ENCODE measurements at regions not wholly inside any gene's neighbourhood (a gene's known extent, or its start where the extent isn't known, plus 50 kb on each side); places are given as distances from the start of the nearest gene placed in this dataset.

DNA sequence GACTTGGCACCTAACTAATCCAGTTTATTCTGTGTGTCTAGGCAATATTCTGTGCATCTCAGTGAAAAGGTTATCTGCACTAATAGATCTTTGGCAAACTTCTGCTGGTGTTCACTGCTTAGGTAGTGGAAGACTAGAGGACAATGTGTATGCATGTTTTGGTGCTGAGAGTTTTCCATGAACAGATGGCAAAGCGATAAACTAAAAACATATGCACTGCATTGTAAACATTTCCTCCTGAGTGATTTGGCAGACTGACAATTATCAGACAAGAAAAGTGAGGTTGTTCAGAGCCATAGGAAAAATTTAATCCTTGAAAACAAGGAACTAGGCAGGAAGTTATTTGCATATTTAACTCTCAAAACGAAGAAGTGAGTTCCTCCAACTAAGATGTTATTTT, 400.4 kb downstream of the ATP23 start:
- Histone ChIP-seq H3K4me3 (ENCODE audit: insufficient read length, low read depth) (no peak overlapping the region), H3K9me3 (ENCODE audit: insufficient read depth, low read length) (no peaks in the 10 kb centered on the region; the same call in 1 of the 2 replicates), H3K4me1 (ENCODE audit: insufficient read depth, insufficient read length) (no peaks in the 10 kb centered on the region), H3K9ac (ENCODE audit: insufficient read length, low read depth) (no peak overlapping the region), H3K36me3 (ENCODE audit: insufficient read depth, insufficient read length, low read length) (no peaks in the 10 kb centered on the region), H3K27me3 (ENCODE audit: insufficient read depth, insufficient read length) (no peaks in the 10 kb centered on the region)
- TF ChIP-seq SUZ12 (IDR thresholded peaks at IDR 0.05; ENCODE audit: extremely low read depth, insufficient read depth, insufficient read length) (no peak), YY1 (IDR thresholded peaks at IDR 0.05; ENCODE audit: insufficient read depth, insufficient read length) (no peak), ZNF274 (IDR thresholded peaks at IDR 0.05; ENCODE audit: low read depth, low read length) (no peak)
- DNase-seq (ENCODE audit: low read depth, low spot score), result no peak

DNA sequence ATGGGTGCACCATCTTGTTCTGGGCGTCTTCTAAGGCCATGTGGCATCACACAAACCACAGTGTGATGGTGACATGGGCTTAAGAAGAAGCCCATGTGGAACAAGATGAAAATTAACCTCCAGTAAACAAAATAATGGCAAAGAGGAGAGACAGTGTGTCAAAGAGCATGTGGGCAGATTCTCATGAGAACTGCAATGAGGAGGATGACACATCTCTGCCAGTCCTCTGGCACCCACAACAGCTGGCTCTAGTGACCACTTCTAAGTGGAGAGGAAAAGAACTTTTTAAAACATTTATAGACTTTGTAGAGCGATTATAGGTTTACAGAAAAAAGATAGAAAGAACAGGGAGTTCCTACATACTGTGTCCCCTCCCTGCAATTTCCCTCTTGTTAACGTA, 401.4 kb downstream of the ATP23 start:
- DNase-seq (ENCODE audit: low read depth, low spot score), result no peak
- Histone ChIP-seq H3K4me3 (ENCODE audit: insufficient read length, low read depth) (no peak overlapping the region), H3K36me3 (ENCODE audit: insufficient read depth, insufficient read length, low read length) (no peaks in the 10 kb centered on the region), H3K4me1 (ENCODE audit: insufficient read depth, insufficient read length) (no peaks in the 10 kb centered on the region), H3K9ac (ENCODE audit: insufficient read length, low read depth) (no peak overlapping the region), H3K9me3 (ENCODE audit: insufficient read depth, low read length) (no peaks in the 10 kb centered on the region; the same call in 1 of the 2 replicates), H3K27me3 (ENCODE audit: insufficient read depth, insufficient read length) (no peaks in the 10 kb centered on the region)
- no peak for TF ChIP-seq SUZ12 (IDR thresholded peaks at IDR 0.05; ENCODE audit: extremely low read depth, insufficient read depth, insufficient read length)
- TF ChIP-seq YY1 (IDR thresholded peaks at IDR 0.05; ENCODE audit: insufficient read depth, insufficient read length), result no peak
- TF ChIP-seq ZNF274 (IDR thresholded peaks at IDR 0.05; ENCODE audit: low read depth, low read length), result no peak

DNA sequence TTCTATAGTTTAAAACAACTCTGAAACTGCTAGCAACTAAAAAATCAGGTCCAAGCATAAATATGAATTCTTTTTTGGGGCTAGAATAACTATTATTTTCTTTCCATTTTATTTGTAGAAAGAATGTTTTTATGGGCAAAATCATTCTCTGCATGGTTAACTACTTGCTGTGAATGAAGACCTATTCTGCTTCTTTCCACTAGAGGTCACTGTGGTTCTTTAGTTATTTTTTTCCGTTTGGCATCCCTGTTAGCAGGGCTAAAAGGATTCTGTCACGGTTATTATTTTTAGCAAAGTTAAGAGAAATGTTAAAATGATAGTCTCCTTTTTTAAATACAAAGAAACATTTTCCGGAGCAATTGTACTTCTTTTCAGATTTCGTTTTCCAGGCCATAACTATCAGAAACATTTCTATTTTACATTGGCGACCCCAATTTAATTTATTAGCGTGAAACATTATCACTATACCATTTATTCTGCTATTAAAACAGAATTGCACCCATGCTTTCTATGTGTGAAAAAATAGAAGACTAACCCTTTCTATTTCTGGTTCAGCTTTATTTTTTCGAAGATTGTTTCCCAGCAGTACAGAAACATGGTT, 404.8 kb downstream of the ATP23 start:
- TF ChIP-seq SUZ12 (IDR thresholded peaks at IDR 0.05; ENCODE audit: extremely low read depth, insufficient read depth, insufficient read length) (no peak), ZNF274 (IDR thresholded peaks at IDR 0.05; ENCODE audit: low read depth, low read length) (no peak), YY1 (IDR thresholded peaks at IDR 0.05; ENCODE audit: insufficient read depth, insufficient read length) (no peak)
- H3K9me3 ChIP-seq (ENCODE audit: insufficient read depth, low read length), result no peaks in the 10 kb centered on the region; the same call in 1 of the 2 replicates
- no peaks in the 10 kb centered on the region for H3K27me3 ChIP-seq (ENCODE audit: insufficient read depth, insufficient read length)
- no peaks in the 10 kb centered on the region for H3K36me3 ChIP-seq (ENCODE audit: insufficient read depth, insufficient read length, low read length)
- H3K4me3 ChIP-seq (ENCODE audit: insufficient read length, low read depth), result no peak overlapping the region
- H3K4me1 ChIP-seq (ENCODE audit: insufficient read depth, insufficient read length), result no peaks in the 10 kb centered on the region
- DNase-seq (ENCODE audit: low read depth, low spot score), result no peak
- H3K9ac ChIP-seq (ENCODE audit: insufficient read length, low read depth), result no peak overlapping the region

DNA sequence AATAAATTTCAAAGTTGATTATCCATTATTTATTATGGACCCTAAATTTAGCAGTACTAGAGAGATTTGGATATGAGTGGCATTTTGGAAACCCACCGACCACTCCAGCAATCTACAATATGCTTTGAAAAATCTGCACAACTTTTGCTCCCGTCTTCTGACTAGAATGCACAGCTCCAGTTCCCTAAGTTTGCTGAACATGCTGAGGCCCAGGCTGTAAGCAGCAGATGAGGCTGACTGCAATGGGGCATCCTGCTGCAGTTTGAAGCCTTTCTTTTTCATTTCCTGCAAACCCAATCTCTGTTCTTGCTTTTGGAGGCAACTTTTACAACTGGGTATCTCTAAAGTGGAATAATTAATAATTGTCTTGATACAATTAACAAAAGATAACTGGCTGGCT, 405.8 kb downstream of the ATP23 start:
- no peaks in the 10 kb centered on the region for H3K36me3 ChIP-seq (ENCODE audit: insufficient read depth, insufficient read length, low read length)
- no peak for DNase-seq (ENCODE audit: low read depth, low spot score)
- TF ChIP-seq YY1 (IDR thresholded peaks at IDR 0.05; ENCODE audit: insufficient read depth, insufficient read length), result no peak
- H3K4me1 ChIP-seq (ENCODE audit: insufficient read depth, insufficient read length), result no peaks in the 10 kb centered on the region
- H3K9me3 ChIP-seq (ENCODE audit: insufficient read depth, low read length), result no peaks in the 10 kb centered on the region; the same call in 1 of the 2 replicates
- no peak overlapping the region for H3K4me3 ChIP-seq (ENCODE audit: insufficient read length, low read depth)
- H3K9ac ChIP-seq (ENCODE audit: insufficient read length, low read depth), result no peak overlapping the region
- no peaks in the 10 kb centered on the region for H3K27me3 ChIP-seq (ENCODE audit: insufficient read depth, insufficient read length)

DNA sequence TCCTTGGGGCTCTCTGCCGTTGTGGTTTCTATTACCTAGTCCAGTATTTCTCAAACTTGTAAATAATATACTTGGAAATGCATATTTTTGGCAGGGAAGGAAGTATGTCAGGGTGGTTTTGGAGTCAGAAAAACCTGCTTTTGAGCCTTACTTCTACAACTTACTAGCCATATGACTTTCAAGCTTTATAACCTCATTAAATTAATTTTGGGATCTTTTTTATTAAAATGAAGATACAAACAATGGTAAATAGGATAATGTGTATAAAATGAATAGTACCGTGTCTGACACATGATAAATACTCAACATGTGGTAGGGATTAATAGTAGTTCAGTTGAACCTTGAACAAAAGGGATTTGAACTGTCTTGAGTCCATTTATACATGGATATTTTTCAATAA, 406.3 kb downstream of the ATP23 start:
- no peak overlapping the region for H3K4me3 ChIP-seq (ENCODE audit: insufficient read length, low read depth)
- no peaks in the 10 kb centered on the region for H3K36me3 ChIP-seq (ENCODE audit: insufficient read depth, insufficient read length, low read length)
- H3K4me1 ChIP-seq (ENCODE audit: insufficient read depth, insufficient read length), result no peaks in the 10 kb centered on the region
- no peaks in the 10 kb centered on the region for H3K27me3 ChIP-seq (ENCODE audit: insufficient read depth, insufficient read length)
- no peak overlapping the region for H3K9ac ChIP-seq (ENCODE audit: insufficient read length, low read depth)
- TF ChIP-seq YY1 (IDR thresholded peaks at IDR 0.05; ENCODE audit: insufficient read depth, insufficient read length) (no peak), ZNF274 (IDR thresholded peaks at IDR 0.05; ENCODE audit: low read depth, low read length) (no peak), SUZ12 (IDR thresholded peaks at IDR 0.05; ENCODE audit: extremely low read depth, insufficient read depth, insufficient read length) (no peak)
- H3K9me3 ChIP-seq (ENCODE audit: insufficient read depth, low read length), result no peaks in the 10 kb centered on the region
- no peak for DNase-seq (ENCODE audit: low read depth, low spot score)

DNA sequence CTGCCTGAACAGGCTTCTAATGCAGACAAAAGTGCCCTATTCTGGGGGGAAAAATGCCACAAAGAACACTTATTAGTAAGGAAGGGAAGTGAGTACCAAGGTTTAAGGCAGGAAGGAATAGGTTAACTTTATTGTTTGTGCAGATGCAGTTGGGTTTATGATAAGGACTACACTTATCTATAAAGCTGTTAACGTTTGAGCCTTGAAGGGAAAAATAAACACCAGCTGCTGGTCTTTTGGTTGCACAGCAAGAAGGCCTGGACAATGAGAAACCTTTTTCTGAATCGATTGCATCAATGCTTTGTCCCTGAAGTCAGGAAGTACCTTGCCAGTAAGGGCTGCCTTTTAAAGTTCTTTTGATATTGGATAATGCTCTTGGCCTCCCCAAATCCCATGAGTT, 407.8 kb downstream of the ATP23 start:
- no peak for DNase-seq (ENCODE audit: low read depth, low spot score)
- Histone ChIP-seq H3K9ac (ENCODE audit: insufficient read length, low read depth) (no peak overlapping the region), H3K36me3 (ENCODE audit: insufficient read depth, insufficient read length, low read length) (no peaks in the 10 kb centered on the region), H3K27me3 (ENCODE audit: insufficient read depth, insufficient read length) (no peaks in the 10 kb centered on the region), H3K9me3 (ENCODE audit: insufficient read depth, low read length) (no peaks in the 10 kb centered on the region), H3K4me3 (ENCODE audit: insufficient read length, low read depth) (no peak overlapping the region), H3K4me1 (ENCODE audit: insufficient read depth, insufficient read length) (no peaks in the 10 kb centered on the region)
- TF ChIP-seq SUZ12 (IDR thresholded peaks at IDR 0.05; ENCODE audit: extremely low read depth, insufficient read depth, insufficient read length), result no peak
- TF ChIP-seq ZNF274 (IDR thresholded peaks at IDR 0.05; ENCODE audit: low read depth, low read length), result no peak
- TF ChIP-seq YY1 (IDR thresholded peaks at IDR 0.05; ENCODE audit: insufficient read depth, insufficient read length), result no peak

DNA sequence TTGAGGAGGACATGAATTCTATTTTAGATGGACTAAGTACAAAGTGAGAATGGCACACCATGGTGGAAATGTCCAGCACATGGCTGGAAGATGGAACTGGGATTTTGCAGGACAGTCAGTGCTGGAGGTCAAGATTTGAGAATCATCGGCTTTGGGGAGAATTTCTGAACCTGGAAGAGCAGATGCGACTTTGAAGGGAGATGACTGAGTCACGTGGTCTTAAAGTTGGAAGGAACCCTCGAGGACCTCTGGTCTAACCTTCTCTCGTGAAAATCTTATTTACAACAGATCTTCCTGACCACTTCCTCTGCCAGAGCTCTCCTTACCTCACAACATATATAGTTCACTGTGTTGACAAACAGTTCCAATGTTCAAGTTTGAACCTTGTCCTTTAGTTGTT, 415.4 kb downstream of the ATP23 start:
- no peak overlapping the region for H3K9ac ChIP-seq (ENCODE audit: insufficient read length, low read depth)
- no peak overlapping the region for H3K4me3 ChIP-seq (ENCODE audit: insufficient read length, low read depth)
- H3K36me3 ChIP-seq (ENCODE audit: insufficient read depth, insufficient read length, low read length), result no peaks in the 10 kb centered on the region
- no peaks in the 10 kb centered on the region for H3K4me1 ChIP-seq (ENCODE audit: insufficient read depth, insufficient read length)
- no peaks in the 10 kb centered on the region for H3K9me3 ChIP-seq (ENCODE audit: insufficient read depth, low read length)
- no peaks in the 10 kb centered on the region for H3K27me3 ChIP-seq (ENCODE audit: insufficient read depth, insufficient read length)
- TF ChIP-seq YY1 (IDR thresholded peaks at IDR 0.05; ENCODE audit: insufficient read depth, insufficient read length) (no peak), SUZ12 (IDR thresholded peaks at IDR 0.05; ENCODE audit: extremely low read depth, insufficient read depth, insufficient read length) (no peak), ZNF274 (IDR thresholded peaks at IDR 0.05; ENCODE audit: low read depth, low read length) (no peak)
- DNase-seq (ENCODE audit: low read depth, low spot score), result no peak
